SK-N-SH treated with all-trans-retinoic acid at 6 μM for 48 hours (cell line): ENCODE measurements at regions not wholly inside any gene's neighbourhood (a gene's known extent, or its start where the extent isn't known, plus 50 kb on each side); places are given as distances from the start of the nearest gene placed in this dataset.

ENCODE experiments used
- ARNTL ChIP-seq: fragments of 450-650 bp; formaldehyde crosslinking; IDR thresholded peaks from 2 replicates; pipeline ENCODE4 v1.5.0; 2020; ENCODE audit warnings: low read depth, mild to moderate bottlenecking, moderate library complexity, borderline replicate concordance
- CSRNP3 ChIP-seq: fragments of 250-450 bp; sonication (Bioruptor Pico); IDR thresholded peaks from 2 replicates; pipeline ENCODE4 v1.5.1; 2021; ENCODE audit warnings: mild to moderate bottlenecking, moderate library complexity
- ESRRG ChIP-seq: fragments of 250-450 bp; sonication (Bioruptor Pico); IDR thresholded peaks from 2 replicates; pipeline ENCODE4 v1.6.1; 2021; ENCODE audit warnings: mild to moderate bottlenecking
- GLIS3 ChIP-seq: fragments of 250-450 bp; sonication (Bioruptor Pico); IDR thresholded peaks from 2 replicates; pipeline ENCODE4 v1.5.0; 2020; ENCODE audit warnings: mild to moderate bottlenecking, moderate library complexity
- ISL1 ChIP-seq: fragments of 250-450 bp; sonication (Bioruptor Pico); IDR thresholded peaks from 2 replicates; pipeline ENCODE4 v2.1.2; 2022; ENCODE audit warnings: mild to moderate bottlenecking, moderate library complexity
- PATZ1 ChIP-seq: fragments of 250-450 bp; sonication (Bioruptor Pico); IDR thresholded peaks from 2 replicates; pipeline ENCODE4 v1.8.0; 2020; ENCODE audit warnings: mild to moderate bottlenecking, moderate library complexity, borderline replicate concordance
- TCF4 ChIP-seq: fragments of 250-450 bp; sonication (Bioruptor Pico); IDR thresholded peaks from 2 replicates; pipeline ENCODE4 v1.8.0; 2021; ENCODE audit warnings: mild to moderate bottlenecking, moderate library complexity, borderline replicate concordance
- ZFP3 ChIP-seq: fragments of 250-450 bp; sonication (Bioruptor Pico); IDR thresholded peaks from 2 replicates; pipeline ENCODE4 v1.5.0; 2020; ENCODE audit warnings: mild to moderate bottlenecking, moderate library complexity
- ZFP30 ChIP-seq: fragments of 450-650 bp; formaldehyde crosslinking; IDR thresholded peaks from 2 replicates; pipeline ENCODE4 v1.5.0; 2022; ENCODE audit warnings: mild to moderate bottlenecking, moderate library complexity
- ZNF565 ChIP-seq: fragments of 450-650 bp; formaldehyde crosslinking; conservative IDR thresholded peaks from 2 replicates; pipeline ENCODE4 v1.5.0; 2020; ENCODE audit warnings: low read depth, mild to moderate bottlenecking, moderate library complexity
- ZNF70 ChIP-seq: fragments of 450-650 bp; formaldehyde crosslinking; IDR thresholded peaks from 2 replicates; pipeline ENCODE4 v1.5.0; 2020; ENCODE audit warnings: mild to moderate bottlenecking, moderate library complexity
- ZNF8 ChIP-seq: fragments of 450-650 bp; formaldehyde crosslinking; IDR thresholded peaks from 2 replicates; pipeline ENCODE4 v1.5.0; 2020; ENCODE audit warnings: mild to moderate bottlenecking, moderate library complexity
- TF ChIP-seq, protein P1 (sequence below): fragments of 250-450 bp; sonication (Bioruptor Pico); IDR thresholded peaks from 2 replicates; pipeline ENCODE4 v1.5.1; 2020; ENCODE audit warnings: low read depth, mild to moderate bottlenecking, moderate library complexity

DNA sequence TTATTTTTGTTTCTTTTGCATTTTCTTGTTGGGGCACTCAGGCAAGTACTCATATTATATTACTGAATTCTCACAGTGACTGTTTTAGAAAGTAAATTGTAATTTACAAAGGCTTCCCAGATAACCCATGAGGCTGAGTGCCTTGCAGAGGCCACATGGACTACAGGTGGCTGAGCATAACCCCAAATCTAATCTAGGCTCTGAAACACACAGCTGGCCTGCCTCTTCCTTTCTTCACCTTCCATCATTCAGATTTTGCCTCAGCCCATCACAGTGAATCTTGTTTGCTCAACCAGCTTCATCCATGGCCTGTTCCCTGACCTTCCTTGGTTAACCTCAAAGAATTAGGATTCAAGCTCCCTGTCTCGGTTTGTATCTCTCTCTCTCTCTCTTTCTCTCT is 78.5 kb upstream of the PRDM11 start:
- TF ChIP-seq, protein P1, sequence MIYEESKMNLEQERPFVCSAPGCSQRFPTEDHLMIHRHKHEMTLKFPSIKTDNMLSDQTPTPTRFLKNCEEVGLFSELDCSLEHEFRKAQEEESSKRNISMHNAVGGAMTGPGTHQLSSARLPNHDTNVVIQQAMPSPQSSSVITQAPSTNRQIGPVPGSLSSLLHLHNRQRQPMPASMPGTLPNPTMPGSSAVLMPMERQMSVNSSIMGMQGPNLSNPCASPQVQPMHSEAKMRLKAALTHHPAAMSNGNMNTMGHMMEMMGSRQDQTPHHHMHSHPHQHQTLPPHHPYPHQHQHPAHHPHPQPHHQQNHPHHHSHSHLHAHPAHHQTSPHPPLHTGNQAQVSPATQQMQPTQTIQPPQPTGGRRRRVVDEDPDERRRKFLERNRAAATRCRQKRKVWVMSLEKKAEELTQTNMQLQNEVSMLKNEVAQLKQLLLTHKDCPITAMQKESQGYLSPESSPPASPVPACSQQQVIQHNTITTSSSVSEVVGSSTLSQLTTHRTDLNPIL (CRISPR knock-in tag) = no peak
- TF ChIP-seq GLIS3 (CRISPR knock-in tag) (no peak), ISL1 (CRISPR knock-in tag) (no peak), ZFP30 (CRISPR knock-in tag) (no peak), TCF4 (CRISPR knock-in tag) (no peak), ESRRG (CRISPR knock-in tag) (no peak), ARNTL (CRISPR knock-in tag) (no peak), ZNF70 (no peak), CSRNP3 (CRISPR knock-in tag) (no peak), ZFP3 (CRISPR knock-in tag) (no peak), PATZ1 (CRISPR knock-in tag) (no peak), ZNF8 (CRISPR knock-in tag) (no peak), ZNF565 (CRISPR knock-in tag) (no peak)
